Endothelial cell of umbilical vein (primary cell): ENCODE measurements at regions not wholly inside any gene's neighbourhood (a gene's known extent, or its start where the extent isn't known, plus 50 kb on each side); places are given as distances from the start of the nearest gene placed in this dataset.

Experiments
- BruUV-seq: library from RNA; stranded (reverse); fragments of 400-500 nt; replicated peaks from 2 replicates; lab custom pipeline; 2021; lab: Mats Ljungman, UMichigan
- CTCF ChIA-PET: fragments of 300-600, 350-600 bp; sonication (Branson Sonifier 250); formaldehyde crosslinking; loops from one replicate; lab custom pipeline; 2021; ENCODE audit warnings: antibody characterized with exemption, inconsistent platforms; lab: Charles Lee
- POLR2A ChIA-PET: fragments of 300-600, 350-600 bp; sonication (Branson Sonifier 250); formaldehyde crosslinking; loops from one replicate; lab custom pipeline; 2021; ENCODE audit warnings: antibody characterized with exemption, inconsistent platforms; lab: Charles Lee
- DNase-seq: peaks from one replicate; pipeline ENCODE4 v3.0.0-alpha.2; 2011; ENCODE audit warnings: low read depth, low spot score
- FAIRE-seq: peaks from 2 replicates; lab custom pipeline; 2011; peaks lifted over from hg19 to GRCh38; lab: Jason Lieb, UNC
- H2AFZ ChIP-seq: 2 replicates; pipeline ENCODE4 v1.6.0; 2012; ENCODE audit warnings: low read depth, low read length, control low read depth, inconsistent platforms
- H3K27ac ChIP-seq: 2 replicates; pipeline ENCODE4 v1.5.1; 2011; ENCODE audit warnings: low read depth, mild to moderate bottlenecking, control low read depth, low read length, moderate library complexity; ENCODE audit not compliant: insufficient read depth
- H3K27me3 ChIP-seq, 2 experiments: 2 replicates each; pipeline versions ENCODE4 v1.6.0 to v1.6.1; 2011; ENCODE audit warnings: low read length in 2 of 2, mixed read lengths in 1 of 2; ENCODE audit not compliant: control insufficient read depth in 2 of 2, insufficient read depth in 2 of 2
- H3K36me3 ChIP-seq, 2 experiments: 2 replicates in 1 of 2; 3 replicates in 1 of 2; pipeline ENCODE4 v1.5.1; 2011; ENCODE audit warnings: low read length in 2 of 2, mild to moderate bottlenecking in 1 of 2, moderate library complexity in 1 of 2; ENCODE audit not compliant: control insufficient read depth in 2 of 2, insufficient read depth in 2 of 2; ENCODE audit errors: extremely low read depth in 1 of 2
- H3K4me1 ChIP-seq: 3 replicates; pipeline ENCODE4 v1.5.1; 2011; ENCODE audit warnings: mild to moderate bottlenecking, low read length; ENCODE audit not compliant: control insufficient read depth, insufficient read depth; ENCODE audit errors: extremely low read depth
- H3K4me2 ChIP-seq: 2 replicates; pipeline ENCODE4 v1.6.1; 2011; ENCODE audit warnings: low read length, control low read depth, mixed read lengths; ENCODE audit not compliant: insufficient read depth
- H3K4me3 ChIP-seq, 3 experiments: fragments of 200-600 bp in 1 of 3; sonication (generic), shearing (Covaris generic) in 1 of 3; replicated peaks in 1 of 3; 2 replicates each; pipeline ENCODE4 v1.5.1; 2011 to 2016; ENCODE audit warnings: control low read depth in 3 of 3, low read length in 3 of 3, mild to moderate bottlenecking in 2 of 3, inconsistent platforms in 1 of 3, low read depth in 1 of 3, moderate library complexity in 1 of 3; ENCODE audit not compliant: insufficient read depth in 1 of 3
- H3K79me2 ChIP-seq: 2 replicates; pipeline ENCODE4 v1.6.0; 2012; ENCODE audit warnings: low read length, inconsistent platforms; ENCODE audit not compliant: control insufficient read depth, insufficient read depth
- H3K9ac ChIP-seq: replicated peaks from 2 replicates; pipeline ENCODE3; 2011; ENCODE audit warnings: low read length, control low read depth; ENCODE audit not compliant: insufficient read depth; ENCODE audit errors: extremely low read depth
- H3K9me1 ChIP-seq: replicated peaks from 3 replicates; pipeline ENCODE4 v1.6.0; 2011; ENCODE audit warnings: mild to moderate bottlenecking, low read length; ENCODE audit not compliant: control insufficient read depth, insufficient read depth; ENCODE audit errors: extremely low read depth
- H3K9me3 ChIP-seq: replicated peaks from 2 replicates; pipeline ENCODE4 v1.5.1; 2012; ENCODE audit warnings: low read length, inconsistent platforms; ENCODE audit not compliant: control insufficient read depth, insufficient read depth
- H4K20me1 ChIP-seq: replicated peaks from 2 replicates; pipeline ENCODE3; 2011; ENCODE audit warnings: mild to moderate bottlenecking, low read length; ENCODE audit not compliant: control insufficient read depth, insufficient read depth; ENCODE audit errors: extremely low read depth
- EZH2 ChIP-seq: IDR thresholded peaks from 2 replicates; pipeline ENCODE4 v1.6.1; 2012; ENCODE audit warnings: borderline replicate concordance, low read depth, mild to moderate bottlenecking, moderate library complexity, low read length, inconsistent platforms; ENCODE audit not compliant: severe bottlenecking
- FOS ChIP-seq: IDR thresholded peaks from 2 replicates; pipeline ENCODE4 v1.6.1; 2011; ENCODE audit warnings: mild to moderate bottlenecking, low read length, moderate library complexity, borderline replicate concordance; ENCODE audit not compliant: insufficient read depth
- GATA2 ChIP-seq: IDR thresholded peaks from 2 replicates; pipeline ENCODE4 v1.7.0; 2011; ENCODE audit warnings: low read depth, mild to moderate bottlenecking, moderate library complexity, mixed read lengths, low read length; ENCODE audit not compliant: insufficient read length, insufficient read depth
- JUN ChIP-seq: IDR thresholded peaks from 2 replicates; pipeline ENCODE4 v1.6.1; 2011; ENCODE audit warnings: borderline replicate concordance, low read depth; ENCODE audit not compliant: insufficient read length, insufficient read depth
- MYC ChIP-seq: IDR thresholded peaks from one replicate; pipeline ENCODE4 v1.6.1; 2011; ENCODE audit warnings: mild to moderate bottlenecking, low read depth, low read length
- POLR2A ChIP-seq: IDR thresholded peaks from 2 replicates; pipeline ENCODE4 v1.6.1; 2012; ENCODE audit warnings: low read depth, mild to moderate bottlenecking, control low read depth, low read length
- POLR2AphosphoS5 ChIP-seq: IDR thresholded peaks from 2 replicates; pipeline ENCODE4 v1.6.1; 2012; ENCODE audit warnings: low read depth, mild to moderate bottlenecking, control low read depth, low read length, moderate library complexity; ENCODE audit not compliant: insufficient read depth
- dilution Hi-C: fragments of 300-500 bp; cut with MboI; formaldehyde crosslinking; loops from one replicate; pipeline ENCODE4 v1.15.0; 2019; ENCODE audit warnings: low sequenced_read_pairs; ENCODE audit not compliant: extremely low pct_ligation_motif_present
- intact Hi-C: fragments of 100-400 bp; cut with micrococcal nuclease; formaldehyde crosslinking; loops from one replicate; pipeline ENCODE4 v1.10.0; 2022
- TF ChIP-seq, protein P1 (sequence below), 2 donors: IDR thresholded peaks; 1 replicate in 1 of 2; 2 replicates in 1 of 2; pipeline ENCODE4 v1.5.1; 2011; ENCODE audit warnings: low read length in 2 of 2, mild to moderate bottlenecking in 2 of 2, moderate library complexity in 2 of 2, control low read depth in 1 of 2, inconsistent platforms in 1 of 2, low read depth in 1 of 2; ENCODE audit not compliant: insufficient read depth in 1 of 2; ENCODE audit errors: extremely low read depth in 1 of 2
- TF ChIP-seq, protein P2 (sequence below): IDR thresholded peaks from 2 replicates; pipeline ENCODE4 v1.6.1; 2011; ENCODE audit not compliant: insufficient read depth, insufficient read length

DNA sequence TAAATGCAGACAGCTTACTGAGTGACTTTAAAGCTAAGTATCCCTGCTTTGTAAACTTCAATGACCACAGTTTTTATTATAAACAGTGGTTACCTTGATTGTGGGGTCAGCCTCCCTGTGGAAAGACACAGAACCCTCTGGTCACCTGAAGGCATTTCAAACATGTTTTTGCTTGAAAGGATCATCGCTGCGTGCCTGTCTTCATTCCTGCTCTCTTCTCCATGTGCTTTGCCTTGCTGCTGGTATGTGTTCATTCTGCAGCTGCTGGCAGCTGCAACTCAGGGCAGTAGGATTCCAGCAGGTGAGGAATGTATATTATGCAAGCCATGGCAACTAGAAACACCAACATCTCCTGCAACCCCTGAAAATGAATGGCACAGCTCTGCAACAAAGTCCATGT is 81.0 kb upstream of the VAV3 start:
- no peaks in the 10 kb centered on the region for H3K79me2 ChIP-seq
- H2AFZ ChIP-seq, result no peak overlapping the region
- no peaks in the 10 kb centered on the region for H3K9me3 ChIP-seq
- H3K4me2 ChIP-seq, result no peak overlapping the region
- TF ChIP-seq, protein P1, sequence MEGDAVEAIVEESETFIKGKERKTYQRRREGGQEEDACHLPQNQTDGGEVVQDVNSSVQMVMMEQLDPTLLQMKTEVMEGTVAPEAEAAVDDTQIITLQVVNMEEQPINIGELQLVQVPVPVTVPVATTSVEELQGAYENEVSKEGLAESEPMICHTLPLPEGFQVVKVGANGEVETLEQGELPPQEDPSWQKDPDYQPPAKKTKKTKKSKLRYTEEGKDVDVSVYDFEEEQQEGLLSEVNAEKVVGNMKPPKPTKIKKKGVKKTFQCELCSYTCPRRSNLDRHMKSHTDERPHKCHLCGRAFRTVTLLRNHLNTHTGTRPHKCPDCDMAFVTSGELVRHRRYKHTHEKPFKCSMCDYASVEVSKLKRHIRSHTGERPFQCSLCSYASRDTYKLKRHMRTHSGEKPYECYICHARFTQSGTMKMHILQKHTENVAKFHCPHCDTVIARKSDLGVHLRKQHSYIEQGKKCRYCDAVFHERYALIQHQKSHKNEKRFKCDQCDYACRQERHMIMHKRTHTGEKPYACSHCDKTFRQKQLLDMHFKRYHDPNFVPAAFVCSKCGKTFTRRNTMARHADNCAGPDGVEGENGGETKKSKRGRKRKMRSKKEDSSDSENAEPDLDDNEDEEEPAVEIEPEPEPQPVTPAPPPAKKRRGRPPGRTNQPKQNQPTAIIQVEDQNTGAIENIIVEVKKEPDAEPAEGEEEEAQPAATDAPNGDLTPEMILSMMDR (IDR thresholded peaks at IDR 0.05; ENCODE audit: extremely low read depth in 1 of 2, insufficient read depth in 1 of 2, low read depth in 1 of 2, low read length in 2 of 2), result no peak
- TF ChIP-seq MYC, result no peak
- no peak for TF ChIP-seq GATA2
- no peak for TF ChIP-seq EZH2
- no peak for TF ChIP-seq POLR2A
- TF ChIP-seq JUN, result no peak
- TF ChIP-seq, protein P2, sequence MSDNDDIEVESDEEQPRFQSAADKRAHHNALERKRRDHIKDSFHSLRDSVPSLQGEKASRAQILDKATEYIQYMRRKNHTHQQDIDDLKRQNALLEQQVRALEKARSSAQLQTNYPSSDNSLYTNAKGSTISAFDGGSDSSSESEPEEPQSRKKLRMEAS, result no peak
- TF ChIP-seq FOS, result no peak
- no peak for TF ChIP-seq POLR2AphosphoS5
- no peak overlapping the region for H3K27ac ChIP-seq
- peaks cover 0 to 7% of the 10 kb centered on the region in 2 experiments for H3K27me3 ChIP-seq
- H3K4me1 ChIP-seq, result peaks cover 9% of the 10 kb centered on the region
- CTCF ChIA-PET, result no interaction called here
- no peak overlapping the region for H3K4me3 ChIP-seq
- FAIRE-seq (no peak), DNase-seq (no peak)
- BruUV-seq, result no TSS peak
- H3K36me3 ChIP-seq, result no peaks in the 10 kb centered on the region
- no peaks in the 10 kb centered on the region for H4K20me1 ChIP-seq
- no peak overlapping the region for H3K9ac ChIP-seq
- POLR2A ChIA-PET, result no interaction called here
- dilution Hi-C loops, result no loop called here
- no peaks in the 10 kb centered on the region for H3K9me1 ChIP-seq
- intact Hi-C loops, result no loop called here
